ENCODE measurements at regions not wholly inside any gene's neighbourhood (a gene's known extent, or its start where the extent isn't known, plus 50 kb on each side); places are given as distances from the start of the nearest gene placed in this dataset.

- TF ChIP-seq CTCF (IDR thresholded peaks at IDR 0.05; ENCODE audit: control insufficient read depth, extremely low read depth, insufficient read depth): no peak
- no peak overlapping the region for H3K4me3 ChIP-seq (ENCODE audit: low read depth, low read length)
- DNase-seq (ENCODE audit: low read depth): no peak
These were observed 50.8 kb upstream of the PTCSC3 start for GRCh38 chr14:36227344-36227743.

Measured in LNCaP clone FGC (cell line).